ENCODE measurements at regions not wholly inside any gene's neighbourhood (a gene's known extent, or its start where the extent isn't known, plus 50 kb on each side); places are given as distances from the start of the nearest gene placed in this dataset.

DNA sequence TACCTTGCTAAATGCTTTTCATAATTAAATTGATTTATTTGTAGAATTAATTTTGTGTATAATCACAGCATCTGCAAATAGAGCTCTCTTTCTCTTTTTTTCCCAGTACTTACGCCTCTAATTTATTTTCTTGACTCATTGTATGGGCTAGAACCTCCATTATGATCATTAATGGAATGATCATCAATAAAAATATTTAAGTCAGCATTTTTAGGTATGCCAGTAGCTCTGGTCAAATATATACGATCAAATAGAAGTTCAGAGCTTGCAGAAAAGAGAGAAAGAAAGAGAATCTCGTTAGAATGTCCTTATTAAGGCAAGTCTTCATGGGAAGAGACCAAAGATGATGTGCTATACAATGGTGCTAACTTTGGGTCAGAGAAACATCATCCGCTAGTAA, 202.6 kb downstream of the TLR4 start:
- TF ChIP-seq POLR2AphosphoS5 (IDR thresholded peaks at IDR 0.05) (no peak), EP300 (IDR thresholded peaks at IDR 0.05) (no peak), POLR2A (IDR thresholded peaks at IDR 0.05) (no peak), CTCF (IDR thresholded peaks at IDR 0.05) (no peak)
- Histone ChIP-seq H3K27ac (no peak overlapping the region), H3K9me3 (peaks cover 0 to 17% (median 0%) of the 10 kb centered on the region in 3 donors), H3K27me3 (no peaks in the 10 kb centered on the region), H3K36me3 (no peaks in the 10 kb centered on the region), H3K4me3 (no peak overlapping the region), H3K4me1 (no peaks in the 10 kb centered on the region)
- 49 to 57% methylated on average over 4 of the region's 4 CpGs for WGBS, 2 donors (ENCODE audit: low coverage in 1 of 2)
- ATAC-seq, result no peak

DNA sequence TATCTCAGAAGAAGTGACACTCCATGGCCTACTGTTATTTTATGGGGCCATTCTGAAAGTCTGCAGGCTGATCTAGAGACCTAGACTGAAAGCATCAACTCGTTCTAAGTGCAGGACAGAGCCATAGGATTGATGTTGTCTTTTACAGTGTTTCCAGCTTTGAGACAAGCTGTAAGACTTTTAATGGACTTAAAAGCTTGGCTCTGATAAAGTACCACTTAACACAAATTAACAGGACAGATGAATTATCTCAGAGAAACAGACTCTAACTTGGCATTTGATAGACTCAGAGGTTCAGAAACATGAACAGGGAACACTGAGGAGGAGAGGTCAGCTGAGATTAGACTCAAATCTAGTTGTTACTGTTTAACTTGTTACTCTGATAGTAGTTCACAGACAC, 203.2 kb downstream of the TLR4 start:
- ATAC-seq, result no peak
- H3K4me1 ChIP-seq, result no peaks in the 10 kb centered on the region
- no peak overlapping the region for H3K4me3 ChIP-seq
- no peak overlapping the region for H3K27ac ChIP-seq
- H3K9me3 ChIP-seq, result peaks cover 0 to 20% (median 0%) of the 10 kb centered on the region in 3 donors
- H3K36me3 ChIP-seq, result no peaks in the 10 kb centered on the region
- 33 to 38% methylated on average over 1 of the region's 1 CpG for WGBS, 2 donors (ENCODE audit: low coverage in 1 of 2)
- TF ChIP-seq CTCF (IDR thresholded peaks at IDR 0.05) (no peak), POLR2AphosphoS5 (IDR thresholded peaks at IDR 0.05) (no peak), POLR2A (IDR thresholded peaks at IDR 0.05) (no peak), EP300 (IDR thresholded peaks at IDR 0.05) (no peak)
- no peaks in the 10 kb centered on the region for H3K27me3 ChIP-seq

- H3K4me1 ChIP-seq, result no peaks in the 10 kb centered on the region
- no peaks in the 10 kb centered on the region for H3K27me3 ChIP-seq
- ATAC-seq, result no peak
- 50 to 83% methylated on average over 1 to 2 of the region's 2 CpGs for WGBS, 2 donors (ENCODE audit: low coverage in 1 of 2)
- H3K27ac ChIP-seq, result no peak overlapping the region
- peaks cover 0 to 8% (median 0%) of the 10 kb centered on the region in 3 donors for H3K9me3 ChIP-seq
- TF ChIP-seq POLR2AphosphoS5 (IDR thresholded peaks at IDR 0.05) (no peak), POLR2A (IDR thresholded peaks at IDR 0.05) (no peak), EP300 (IDR thresholded peaks at IDR 0.05) (no peak), CTCF (IDR thresholded peaks at IDR 0.05) (no peak)
- H3K4me3 ChIP-seq, result no peak overlapping the region
- H3K36me3 ChIP-seq, result no peaks in the 10 kb centered on the region
These were observed 212.1 kb downstream of the TLR4 start for GRCh38 chr9:117916291-117916690.

GRCh38 chr9:117917873-117918272, 213.7 kb downstream of the TLR4 start:
- Histone ChIP-seq H3K9me3 (no peaks in the 10 kb centered on the region), H3K36me3 (no peaks in the 10 kb centered on the region), H3K27ac (no peak overlapping the region), H3K4me3 (no peak overlapping the region), H3K4me1 (no peaks in the 10 kb centered on the region), H3K27me3 (no peaks in the 10 kb centered on the region)
- 43 to 54% methylated on average over 6 of the region's 6 CpGs for WGBS, 2 donors (ENCODE audit: low coverage in 1 of 2)
- TF ChIP-seq EP300 (IDR thresholded peaks at IDR 0.05), result no peak
- TF ChIP-seq POLR2AphosphoS5 (IDR thresholded peaks at IDR 0.05), result no peak
- TF ChIP-seq CTCF (IDR thresholded peaks at IDR 0.05), result no peak
- TF ChIP-seq POLR2A (IDR thresholded peaks at IDR 0.05), result no peak
- ATAC-seq, result no peak

- Histone ChIP-seq H3K27ac (no peak overlapping the region), H3K36me3 (no peaks in the 10 kb centered on the region), H3K9me3 (no peaks in the 10 kb centered on the region), H3K27me3 (peaks cover 2% of the 10 kb centered on the region), H3K4me3 (no peak overlapping the region), H3K4me1 (no peaks in the 10 kb centered on the region)
- no peak for ATAC-seq
- TF ChIP-seq POLR2A (IDR thresholded peaks at IDR 0.05) (no peak), POLR2AphosphoS5 (IDR thresholded peaks at IDR 0.05) (no peak), CTCF (IDR thresholded peaks at IDR 0.05) (no peak), EP300 (IDR thresholded peaks at IDR 0.05) (no peak)
- WGBS, 2 donors (ENCODE audit: low coverage in 1 of 2), result 38 to 50% methylated on average over 1 to 2 of the region's 3 CpGs
These were observed 215.3 kb downstream of the TLR4 start for GRCh38 chr9:117919538-117919937.
